T1000 (cell line): ENCODE measurements at regions not wholly inside any gene's neighbourhood (a gene's known extent, or its start where the extent isn't known, plus 50 kb on each side); places are given as distances from the start of the nearest gene placed in this dataset.

Source experiments
- DNase-seq: peaks from one replicate; lab custom pipeline; 2025; ENCODE audit warnings: mixed read lengths; lab: John Stamatoyannopoulos, UW

DNA sequence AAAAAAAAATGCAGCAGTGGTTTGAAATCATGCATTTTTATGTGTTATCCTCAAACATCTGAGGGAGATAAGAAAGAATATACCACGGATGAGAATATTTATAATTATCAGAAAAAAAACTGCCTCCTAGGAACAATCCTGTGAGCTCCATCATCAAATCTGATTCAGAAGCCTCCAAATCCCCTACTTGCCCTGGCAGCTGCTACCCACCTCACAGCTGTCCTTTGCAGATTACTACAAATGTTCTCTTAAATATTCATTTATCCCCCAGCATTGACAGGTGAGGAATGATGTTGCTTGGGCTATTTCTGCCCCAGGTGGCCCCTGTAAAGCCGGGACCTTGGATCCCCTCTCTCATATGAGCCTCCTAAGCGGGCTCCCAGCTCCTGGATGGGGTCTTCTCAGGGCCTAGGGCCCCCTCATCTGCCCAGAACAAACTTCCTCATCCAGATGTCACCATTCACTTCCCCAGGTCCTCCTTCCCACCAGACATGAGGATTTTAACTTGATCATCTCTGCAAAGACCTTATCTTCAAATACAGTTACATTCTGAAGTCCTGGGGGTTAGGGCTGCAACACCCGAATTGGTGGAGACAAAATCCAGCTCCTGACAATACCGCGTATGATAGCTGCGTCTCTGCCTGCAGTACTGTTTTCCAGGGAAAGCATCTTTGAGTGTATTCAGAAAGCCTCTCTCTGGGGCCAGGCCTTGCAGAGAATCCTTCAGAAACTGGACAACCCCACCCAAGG lies 81.9 kb upstream of the INSIG1 start:
- DNase-seq: no peak

DNA sequence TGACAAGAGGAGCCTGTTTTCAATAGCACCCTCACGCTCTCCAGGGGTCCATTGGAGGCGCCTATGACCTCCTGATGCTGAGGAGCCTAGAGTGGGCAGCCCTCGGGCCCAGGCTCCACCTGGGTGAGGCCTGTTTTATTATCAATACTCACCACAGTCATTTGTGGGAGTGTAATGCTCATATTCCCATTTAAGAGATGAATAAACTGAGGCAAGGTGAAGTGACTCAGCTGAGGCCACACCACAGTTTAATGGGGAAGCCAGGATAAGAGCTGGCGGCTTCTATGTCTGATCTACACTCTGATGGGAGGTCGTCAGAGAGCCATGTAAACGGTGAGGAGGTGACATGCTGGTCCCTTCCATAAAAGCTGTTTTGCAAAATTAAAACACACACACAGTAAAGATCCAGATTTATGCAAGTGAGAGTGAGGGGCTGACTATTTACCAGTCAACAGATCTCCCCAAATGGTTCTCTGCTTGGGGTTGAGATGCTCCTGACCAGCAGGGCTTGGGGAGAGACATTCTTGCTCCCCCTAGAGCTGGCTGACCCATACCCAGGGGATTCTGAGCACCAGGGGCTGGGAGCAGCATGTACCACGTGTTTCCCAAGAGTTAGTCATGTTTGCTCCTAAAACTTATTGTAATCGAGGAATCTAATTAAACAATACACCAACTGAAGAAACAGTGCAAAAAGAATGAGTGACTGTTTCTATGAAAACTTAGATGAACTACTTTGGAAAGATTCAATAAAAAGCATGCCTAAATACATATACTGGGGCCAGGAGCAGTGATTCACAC lies 81.0 kb upstream of the INSIG1 start:
- DNase-seq: no peak

DNA sequence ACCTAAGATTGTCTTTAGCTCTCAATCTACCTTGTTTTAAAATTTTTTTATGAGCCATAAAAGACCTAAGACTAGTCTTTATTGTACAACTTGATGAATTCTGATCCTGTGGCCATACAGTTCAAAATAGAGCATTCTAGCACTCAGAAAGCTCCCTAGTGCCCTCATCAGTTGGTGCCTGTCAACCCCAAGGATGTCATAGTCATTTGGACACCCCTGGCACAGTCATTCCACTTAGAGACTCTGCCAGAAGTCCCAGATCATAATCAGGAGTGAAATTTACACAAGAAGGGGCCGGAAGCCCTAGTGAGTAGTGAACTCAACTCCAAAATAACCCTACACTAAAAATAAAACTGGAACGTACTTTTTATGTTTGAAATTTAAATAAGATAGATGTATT lies 80.0 kb upstream of the INSIG1 start:
- no peak for DNase-seq

DNA sequence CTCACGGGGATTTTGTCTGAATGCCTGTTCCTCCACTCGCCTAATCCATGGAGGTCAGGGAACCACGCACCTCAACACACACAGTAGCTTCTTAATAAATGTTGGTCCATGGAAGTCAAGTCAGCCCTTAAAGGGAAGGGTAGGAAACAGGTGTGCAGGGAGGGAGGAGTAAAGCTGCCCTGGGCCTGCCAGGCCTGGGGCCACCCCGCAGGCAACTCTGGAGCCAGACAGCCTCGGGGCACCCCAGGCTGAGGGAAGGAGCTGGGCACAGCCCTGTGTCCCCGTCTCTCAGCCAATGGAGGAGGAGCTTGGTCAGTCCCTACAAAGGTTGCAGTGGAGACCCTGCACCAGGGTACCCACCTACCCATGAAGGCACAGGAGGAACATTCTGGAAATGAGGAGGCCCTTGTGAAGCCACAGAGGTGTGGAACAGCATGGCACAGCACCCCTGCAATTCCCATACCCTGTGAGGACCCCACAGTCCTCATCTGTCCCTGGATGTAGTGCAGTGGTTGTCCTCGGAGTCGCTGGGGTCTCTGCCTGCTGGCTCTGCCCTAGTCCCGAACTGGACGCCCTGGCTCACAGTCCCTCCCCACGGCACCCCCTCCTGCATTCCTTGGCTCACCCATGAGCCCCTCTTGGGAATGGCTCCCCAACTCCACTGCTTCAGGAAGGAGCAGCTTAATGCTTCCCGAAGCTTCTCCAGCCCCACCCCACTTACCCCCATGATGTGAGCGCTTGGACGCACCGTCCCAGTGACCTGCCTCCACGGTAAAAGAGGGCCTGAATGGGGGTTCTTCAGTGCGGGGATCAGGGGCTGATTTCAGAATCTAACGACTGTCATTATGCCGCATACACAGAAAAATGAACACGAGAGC lies 79.2 kb upstream of the INSIG1 start:
- no peak for DNase-seq

DNA sequence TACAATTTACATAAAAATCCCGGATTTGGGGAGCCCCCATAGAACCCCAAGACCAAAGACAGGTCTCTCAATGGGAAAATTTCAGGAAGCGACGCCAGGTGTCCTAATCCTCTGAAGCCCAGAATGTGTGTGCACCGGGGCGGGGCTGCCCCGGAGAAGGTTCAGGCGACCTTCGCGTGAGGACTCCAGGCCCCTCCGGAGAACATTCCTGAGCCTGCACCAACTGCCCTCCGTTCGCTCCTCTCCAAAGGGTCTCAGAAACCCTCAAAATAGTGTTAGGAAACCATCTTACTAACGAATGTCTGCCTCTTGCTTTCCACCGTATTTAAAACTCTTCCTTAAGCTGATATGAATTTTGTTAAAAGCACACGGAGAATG lies 78.5 kb upstream of the INSIG1 start:
- no peak for DNase-seq

DNA sequence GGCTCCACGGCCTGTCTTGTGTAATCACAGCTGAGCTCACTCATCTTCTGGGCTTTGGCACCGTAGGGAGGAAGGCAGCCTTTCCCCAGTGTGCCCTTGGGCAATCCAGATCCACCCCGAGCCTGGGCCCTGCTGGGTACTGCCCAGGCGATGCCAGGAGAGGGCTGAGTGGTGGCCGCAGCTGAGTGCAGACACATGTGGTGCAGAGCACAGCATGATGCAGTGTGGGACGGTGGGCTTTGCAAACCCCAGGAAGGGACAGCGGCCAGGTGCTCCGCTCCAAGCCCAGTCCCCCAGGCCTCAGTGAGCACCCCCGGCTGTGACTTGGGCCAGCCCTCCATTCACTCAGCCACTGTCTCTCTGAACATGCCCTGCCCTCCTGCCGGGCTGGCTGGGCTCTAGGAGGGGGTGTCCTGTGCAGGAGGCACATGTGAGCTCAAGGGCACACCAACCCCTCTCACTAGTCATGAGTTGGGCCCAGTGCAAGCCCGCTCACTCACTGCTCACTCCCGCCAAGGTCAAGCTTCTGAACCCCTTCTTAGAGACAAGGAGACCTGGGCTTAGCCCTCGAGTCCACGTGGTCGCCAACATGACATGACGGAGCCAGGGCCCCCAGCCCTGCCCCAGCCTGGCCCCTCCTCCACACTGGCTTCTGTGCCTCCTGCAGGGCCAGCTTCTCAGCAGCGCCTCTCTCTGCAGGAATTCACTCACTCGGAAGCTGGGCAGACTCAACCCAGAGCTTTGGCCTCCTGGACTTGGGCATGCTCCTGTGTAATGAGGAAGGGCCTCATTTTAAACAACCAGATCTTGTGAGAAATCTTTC lies 77.5 kb upstream of the INSIG1 start:
- no peak for DNase-seq

DNA sequence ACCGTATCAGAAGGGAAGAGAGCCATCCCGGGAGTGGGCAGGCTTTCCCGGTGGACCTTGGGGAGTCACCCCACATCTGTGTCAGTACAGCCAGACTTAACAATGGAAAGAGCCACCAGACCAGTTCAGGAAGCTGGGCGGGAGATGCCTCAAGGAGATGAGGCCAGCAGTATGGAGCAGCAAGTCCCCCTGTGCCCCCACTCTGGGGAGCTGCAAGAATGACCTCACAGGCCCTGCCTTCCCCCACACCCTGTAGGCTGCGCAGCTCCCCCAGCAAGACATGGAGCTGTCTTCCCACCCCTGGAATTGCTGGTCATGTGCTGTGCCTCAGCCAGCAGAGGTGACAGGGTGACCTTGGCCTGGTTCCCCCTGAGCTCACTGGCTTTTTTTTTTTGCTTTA lies 76.8 kb upstream of the INSIG1 start:
- DNase-seq: no peak

DNA sequence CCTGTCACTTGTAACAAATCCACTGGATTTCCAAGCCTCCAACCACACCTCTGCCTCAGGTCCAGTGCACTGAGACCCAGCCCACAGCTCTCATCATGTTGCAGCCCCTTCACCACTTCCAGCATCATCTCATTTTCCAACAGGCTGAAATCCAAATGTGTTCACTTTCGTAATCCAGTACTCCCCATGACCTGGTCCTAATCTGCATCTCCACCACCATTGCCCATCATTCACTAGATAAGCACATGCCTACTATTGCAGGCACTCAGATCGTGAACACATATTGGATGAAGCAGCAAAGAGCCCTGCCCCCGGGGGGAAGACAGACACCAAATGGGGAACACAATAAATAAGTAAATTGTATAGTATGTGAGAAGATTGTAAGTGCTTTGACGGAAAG lies 76.1 kb upstream of the INSIG1 start:
- no peak for DNase-seq

DNA sequence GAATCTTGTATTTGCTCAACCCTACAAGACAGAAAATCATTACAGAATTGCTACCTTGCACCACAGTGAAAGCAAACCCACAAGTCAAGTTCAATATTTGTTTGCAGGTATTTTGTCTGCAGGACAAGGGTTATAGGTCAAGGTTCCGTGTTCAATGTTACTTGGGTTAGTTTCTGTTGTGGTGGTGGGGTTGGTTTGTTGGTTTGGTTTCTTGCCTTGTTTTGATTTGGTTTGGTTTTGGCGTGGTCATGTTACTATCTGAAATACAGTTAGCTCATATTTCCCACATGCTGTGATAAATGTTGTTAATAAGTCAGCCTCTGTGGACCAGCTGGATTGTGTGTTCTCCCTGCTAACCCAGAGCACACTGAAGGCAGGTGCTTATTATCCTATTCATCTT lies 75.6 kb upstream of the INSIG1 start:
- DNase-seq: no peak

DNA sequence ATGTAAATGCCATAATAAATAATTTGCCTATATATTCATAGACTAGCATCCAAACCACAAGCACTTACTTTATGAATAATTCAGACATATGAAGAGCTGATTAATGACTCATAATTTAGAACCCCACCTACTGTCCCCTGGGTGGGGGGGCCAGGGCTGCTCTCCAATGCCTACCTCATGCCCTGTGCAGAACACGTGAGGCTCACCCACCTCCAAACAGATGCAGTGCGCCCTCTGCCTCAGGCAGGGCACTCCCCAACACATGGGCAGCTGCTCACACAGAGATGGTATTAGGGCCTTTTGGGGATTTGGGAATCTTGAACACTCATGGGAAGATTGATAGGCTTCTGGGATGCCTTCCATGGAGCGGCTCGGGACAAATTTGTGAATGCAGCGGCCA lies 75.1 kb upstream of the INSIG1 start:
- DNase-seq: no peak

DNA sequence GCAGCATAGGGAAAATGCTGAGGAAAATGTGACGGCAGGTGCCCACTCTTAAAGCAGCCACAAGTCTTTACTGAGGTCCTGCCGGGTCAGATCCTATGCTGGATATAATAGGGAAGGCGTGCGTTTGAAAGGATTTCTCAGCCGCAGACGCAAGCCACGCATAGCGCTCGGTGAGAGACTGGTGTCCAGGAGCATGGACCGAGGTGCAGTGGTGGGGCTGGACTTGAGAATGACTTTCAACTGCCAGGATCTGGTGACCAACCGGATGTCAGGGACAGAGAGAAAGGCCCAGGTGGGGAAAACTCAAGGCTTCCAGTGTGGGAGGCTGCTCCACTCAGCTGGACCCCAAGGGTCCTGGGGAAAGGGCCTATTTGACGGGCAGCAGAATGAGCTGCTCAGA lies 74.7 kb upstream of the INSIG1 start:
- no peak for DNase-seq

DNA sequence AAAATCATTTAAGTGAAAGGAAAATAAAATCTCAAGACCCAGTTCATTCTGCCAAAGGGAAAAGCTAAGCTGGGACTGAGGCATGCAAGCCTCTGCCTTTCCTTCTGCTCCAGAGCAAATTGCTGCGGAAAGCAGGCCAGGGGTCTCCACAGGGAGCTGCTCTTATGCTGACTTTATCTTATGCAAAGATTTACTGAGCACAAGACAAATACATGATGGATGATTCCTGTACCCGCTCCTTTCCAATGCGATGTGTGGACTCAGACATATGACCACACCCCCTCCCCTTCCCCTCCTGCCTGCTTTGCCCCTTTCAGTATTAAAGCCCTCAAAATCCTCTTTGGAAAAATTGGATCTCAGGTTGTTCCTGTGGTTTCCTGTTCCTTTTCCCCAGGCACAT lies 74.2 kb upstream of the INSIG1 start:
- DNase-seq: no peak

DNA sequence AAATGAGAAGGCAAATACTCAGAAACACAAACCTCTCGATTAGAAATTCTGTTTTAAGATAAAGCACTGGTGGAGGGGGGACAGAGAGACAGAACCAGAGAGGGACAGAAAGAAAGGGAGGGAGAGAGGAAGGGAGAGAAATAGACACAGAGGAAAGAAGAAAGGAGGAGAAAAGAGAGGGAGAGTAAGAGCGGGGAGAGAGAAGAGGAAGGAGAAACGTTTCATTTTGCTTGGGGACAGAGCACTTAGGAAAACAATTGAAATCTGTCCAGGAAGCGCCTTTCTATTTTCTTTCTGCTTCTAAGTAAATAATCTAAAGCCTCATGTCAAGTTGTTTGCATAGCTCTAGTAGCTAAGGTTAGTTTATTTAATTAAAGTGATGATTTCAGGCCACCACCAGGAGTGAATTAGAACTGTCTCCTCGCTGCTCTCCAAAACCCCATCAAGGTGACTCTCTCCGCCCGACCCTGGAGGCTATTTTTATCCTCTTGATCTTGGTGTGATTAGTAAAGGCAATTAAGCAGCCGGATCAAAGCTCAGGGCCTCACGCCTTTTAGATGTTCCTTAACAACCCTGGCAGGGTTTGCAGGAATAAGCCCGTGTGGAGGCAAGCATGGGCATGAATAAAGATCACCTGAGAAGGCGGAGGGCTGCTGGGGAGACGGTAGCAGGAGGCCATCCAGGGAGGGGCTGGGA lies 73.4 kb upstream of the INSIG1 start:
- DNase-seq: no peak

DNA sequence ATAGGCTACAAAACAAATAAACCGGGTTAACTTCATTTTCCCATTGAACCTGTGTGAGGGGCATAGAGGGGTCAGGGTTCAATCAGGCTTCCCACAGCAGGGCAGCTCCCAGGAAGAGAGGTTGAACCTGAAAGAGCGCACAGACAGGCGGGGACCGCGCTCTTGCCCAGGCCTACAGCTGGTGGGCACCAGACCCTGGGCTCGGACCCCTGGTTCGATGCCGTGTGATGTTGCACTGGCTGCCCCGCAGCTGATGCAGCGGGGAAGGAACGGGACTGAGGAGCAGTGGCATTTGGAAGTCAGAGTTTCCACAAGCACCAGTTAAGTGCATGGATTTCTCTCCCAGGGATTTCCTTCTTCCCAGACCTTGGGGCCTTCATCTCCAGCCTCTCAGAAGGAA lies 72.6 kb upstream of the INSIG1 start:
- DNase-seq: no peak

DNA sequence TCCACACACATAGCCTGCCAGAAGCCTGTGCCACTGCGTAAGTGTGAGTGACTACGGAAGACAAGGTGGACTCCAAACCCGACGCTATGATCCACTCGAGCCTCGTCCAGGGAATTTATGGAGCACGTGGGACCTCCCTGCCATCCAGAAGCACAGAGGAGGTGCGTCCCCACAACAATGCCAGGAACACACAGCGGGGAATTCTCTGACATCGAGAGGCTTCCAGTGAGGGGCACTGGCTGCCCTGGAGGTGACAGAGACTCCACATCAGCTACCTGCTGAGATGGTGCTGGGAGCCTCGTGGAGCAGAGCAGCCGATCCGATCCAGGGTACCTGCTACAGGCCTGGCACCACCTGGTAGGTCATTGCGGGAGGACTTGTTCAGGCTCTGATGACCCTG lies 72.2 kb upstream of the INSIG1 start:
- no peak for DNase-seq

DNA sequence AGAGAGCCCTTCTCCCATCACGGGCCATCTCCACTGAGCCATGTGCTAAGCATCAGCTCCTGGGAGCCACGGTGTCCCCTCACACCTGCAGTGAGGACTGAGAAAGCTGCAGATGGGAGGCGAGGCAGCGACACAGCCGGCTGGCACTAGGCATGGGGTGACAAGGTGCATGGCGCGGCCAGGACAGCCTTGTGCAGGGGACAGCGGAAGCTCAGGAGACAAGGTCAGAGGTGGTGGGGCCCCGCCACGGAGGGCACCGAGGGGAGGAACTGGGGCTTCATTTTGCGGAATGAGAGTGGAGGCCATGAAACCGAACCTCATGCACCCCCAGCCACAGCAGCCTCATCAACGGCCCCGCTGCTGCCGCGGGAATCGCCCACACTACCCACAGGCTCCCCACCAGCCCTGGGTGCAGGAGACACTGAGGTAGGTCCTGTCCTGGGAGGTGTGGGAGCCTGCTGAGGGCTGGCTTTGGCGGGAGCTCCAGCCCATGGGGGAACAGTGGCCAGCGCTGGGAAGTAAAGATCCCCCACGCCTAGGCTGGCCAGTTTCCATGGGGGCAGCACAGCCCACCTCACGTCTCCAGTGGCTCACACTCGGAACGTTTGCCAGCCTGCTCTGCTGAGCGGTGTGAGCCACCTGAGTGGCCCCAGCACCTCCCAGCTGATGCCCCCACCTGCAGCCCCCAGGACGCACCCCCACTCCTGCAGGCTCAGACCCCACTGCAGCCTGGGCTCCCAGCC lies 71.2 kb upstream of the INSIG1 start:
- DNase-seq: no peak

DNA sequence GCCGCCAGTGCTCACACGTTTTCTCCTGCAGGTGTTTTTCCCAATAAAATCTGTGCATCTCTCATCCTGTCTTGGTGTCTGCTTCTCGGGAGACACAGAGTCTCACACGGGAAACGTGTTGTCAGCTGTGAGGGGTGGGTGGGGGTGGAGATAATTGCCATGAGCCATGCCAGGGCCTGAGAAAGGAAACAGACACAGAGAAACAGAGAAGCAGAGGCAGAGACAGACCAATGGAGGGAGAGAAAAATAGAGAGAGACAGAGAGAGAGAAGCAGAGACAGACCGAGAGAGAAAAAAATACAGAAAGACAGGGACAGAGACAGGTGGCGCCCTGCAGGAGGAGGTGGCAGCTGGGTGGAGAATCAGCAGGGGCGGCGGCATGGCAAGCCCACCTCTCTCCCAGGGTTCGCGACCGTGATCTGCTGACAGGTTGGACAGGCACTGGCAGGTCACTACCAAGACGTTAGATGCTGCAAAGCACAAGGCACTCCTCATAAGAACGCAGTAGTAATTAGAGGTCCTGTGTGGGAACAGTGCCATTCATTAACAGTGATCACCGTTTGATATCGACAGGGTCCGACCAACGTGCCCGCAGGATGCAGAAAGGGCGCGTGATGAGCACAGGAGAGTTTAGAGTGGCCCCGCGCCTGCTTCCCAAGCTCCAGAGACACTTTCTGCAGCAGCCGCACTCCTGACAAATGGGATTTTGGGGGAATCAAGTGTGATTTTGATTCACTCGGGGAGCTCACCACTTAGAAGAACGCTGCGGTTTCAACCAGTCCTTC lies 70.5 kb upstream of the INSIG1 start:
- no peak for DNase-seq

DNA sequence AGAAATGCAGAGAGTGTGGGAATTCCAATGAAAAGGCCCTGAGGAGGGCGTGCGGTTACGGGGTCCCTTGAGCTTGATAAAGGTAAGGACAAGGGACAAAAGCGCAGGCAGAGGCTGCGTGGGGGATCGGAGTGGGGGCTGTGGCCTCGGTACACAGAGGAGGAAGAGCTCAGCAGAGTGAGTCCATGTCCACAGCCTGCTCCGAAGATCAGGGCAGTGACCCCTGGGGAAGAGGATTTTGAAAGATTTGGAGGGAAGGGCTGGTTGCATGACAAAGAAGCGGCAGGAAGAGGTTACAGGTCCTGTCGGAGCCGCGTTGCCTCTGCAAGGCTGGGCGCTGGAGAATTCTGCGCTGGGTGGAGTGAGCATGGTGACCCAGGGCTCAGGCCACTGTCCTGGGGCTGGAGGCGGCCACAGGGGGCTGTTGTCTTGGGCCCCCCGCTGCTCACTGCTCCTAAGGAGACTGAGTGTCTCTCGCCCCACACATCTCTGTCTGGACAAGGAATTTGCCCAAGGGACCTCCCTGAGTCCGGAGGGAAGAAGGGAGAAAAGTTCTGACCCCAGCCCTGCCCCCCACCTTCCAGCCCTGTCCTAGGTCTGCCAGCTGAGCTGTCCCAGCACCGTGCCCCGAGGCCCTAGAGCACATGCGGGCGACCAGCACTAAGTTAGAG lies 69.8 kb upstream of the INSIG1 start:
- DNase-seq: no peak

DNA sequence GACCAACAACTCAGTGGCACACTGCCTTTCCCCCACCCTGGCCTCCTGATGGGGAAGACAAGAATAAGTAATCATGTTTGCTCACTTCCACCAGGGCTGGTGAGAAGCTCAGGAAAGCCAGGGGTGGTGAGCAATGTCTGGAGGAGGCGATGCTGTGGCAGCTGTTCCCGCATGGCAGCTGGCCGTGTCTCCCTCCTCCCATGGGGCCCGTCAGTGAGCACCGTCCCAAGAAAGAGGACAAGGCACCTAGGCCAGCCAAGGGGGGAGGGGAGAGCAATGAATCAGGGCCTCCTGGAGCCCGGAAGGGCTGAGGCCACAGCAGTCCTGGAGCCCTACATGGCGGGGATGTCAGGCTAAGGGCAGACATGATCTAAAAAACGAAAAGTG lies 69.2 kb upstream of the INSIG1 start:
- no peak for DNase-seq
